Activated naive CD8-positive, alpha-beta T cell (primary cell): ENCODE measurements at regions not wholly inside any gene's neighbourhood (a gene's known extent, or its start where the extent isn't known, plus 50 kb on each side); places are given as distances from the start of the nearest gene placed in this dataset.

ENCODE experiments used
- H3K27ac Mint-ChIP-seq: one replicate; pipeline ENCODE4 v1.8.0; 2021; ENCODE audit warnings: mixed read lengths
- H3K27me3 Mint-ChIP-seq: one replicate; pipeline ENCODE4 v1.8.0; 2021; ENCODE audit warnings: mixed read lengths
- H3K36me3 Mint-ChIP-seq: one replicate; pipeline ENCODE4 v1.8.0; 2021; ENCODE audit warnings: mixed read lengths
- H3K4me1 Mint-ChIP-seq: one replicate; pipeline ENCODE4 v1.8.0; 2021; ENCODE audit warnings: low read depth, mixed read lengths
- H3K4me3 Mint-ChIP-seq: one replicate; pipeline ENCODE4 v1.8.0; 2021; ENCODE audit warnings: mild to moderate bottlenecking, mixed read lengths
- H3K9me3 Mint-ChIP-seq: one replicate; pipeline ENCODE4 v1.8.0; 2021; ENCODE audit warnings: low read depth, mixed read lengths

DNA sequence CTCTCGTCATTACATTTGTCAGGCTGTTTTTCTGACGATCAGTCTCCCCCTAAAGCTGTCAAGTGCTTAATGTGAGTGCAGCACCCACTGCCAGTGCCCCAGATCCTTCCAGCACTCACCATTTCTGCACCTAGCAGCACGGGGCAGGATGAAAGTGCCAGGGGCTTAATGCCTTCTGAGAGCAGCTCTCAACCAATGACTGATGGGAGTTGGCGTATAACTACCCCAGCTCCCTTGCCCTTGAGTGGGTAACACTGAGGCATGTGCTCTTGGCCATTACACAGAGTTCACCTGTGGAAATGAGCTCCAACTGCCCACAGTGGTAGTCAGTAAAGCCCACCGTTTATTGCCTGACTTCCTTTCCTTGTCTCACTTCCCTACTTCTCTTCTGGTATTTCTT lies 226.2 kb upstream of the BCOR start:
- Mint-ChIP-seq H3K4me1 (no peaks in the 10 kb centered on the region), H3K36me3 (no peaks in the 10 kb centered on the region), H3K27me3 (no peaks in the 10 kb centered on the region), H3K27ac (no peak overlapping the region), H3K9me3 (peaks cover 11% of the 10 kb centered on the region), H3K4me3 (no peak overlapping the region)

GRCh38 chrX:40320819-40321218 lies 223.1 kb upstream of the BCOR start:
- H3K4me3 Mint-ChIP-seq = no peak overlapping the region

DNA sequence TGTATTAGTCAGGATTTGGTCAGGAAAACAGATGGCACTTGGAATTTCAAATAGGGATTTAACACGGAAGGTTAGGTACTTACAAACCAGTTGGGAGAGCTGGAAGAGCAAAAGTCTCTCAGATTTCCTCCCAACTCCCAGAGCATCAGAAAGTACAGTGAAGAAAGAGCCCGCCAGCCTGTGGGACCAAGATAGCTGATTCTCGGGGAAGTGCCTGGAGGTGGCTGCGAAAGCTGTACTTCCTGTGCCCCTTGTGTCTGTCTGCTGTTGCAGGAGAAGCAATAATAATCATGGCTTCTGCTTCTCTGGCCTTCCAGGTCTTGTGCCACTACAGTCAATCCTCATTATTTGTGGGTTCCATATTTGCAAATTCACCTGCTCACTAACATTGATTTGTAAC lies 221.0 kb upstream of the BCOR start:
- peaks cover 18% of the 10 kb centered on the region for H3K9me3 Mint-ChIP-seq
- no peaks in the 10 kb centered on the region for H3K27me3 Mint-ChIP-seq
- H3K4me3 Mint-ChIP-seq = no peak overlapping the region
- peaks cover 4% of the 10 kb centered on the region for H3K36me3 Mint-ChIP-seq
- H3K4me1 Mint-ChIP-seq = no peaks in the 10 kb centered on the region
- H3K27ac Mint-ChIP-seq = no peak overlapping the region

More at GRCh38 chrX:40320819-40321218, 223.1 kb upstream of the BCOR start:
- no peaks in the 10 kb centered on the region for H3K27me3 Mint-ChIP-seq
- H3K9me3 Mint-ChIP-seq = peaks cover 17% of the 10 kb centered on the region
- peaks cover 4% of the 10 kb centered on the region for H3K36me3 Mint-ChIP-seq
- H3K4me1 Mint-ChIP-seq = no peaks in the 10 kb centered on the region
- no peak overlapping the region for H3K27ac Mint-ChIP-seq

GRCh38 chrX:40318076-40318475 lies 220.3 kb upstream of the BCOR start:
- no peaks in the 10 kb centered on the region for H3K4me1 Mint-ChIP-seq

GRCh38 chrX:40316502-40316901 lies 218.7 kb upstream of the BCOR start:
- Mint-ChIP-seq H3K27me3 (no peaks in the 10 kb centered on the region), H3K4me1 (no peaks in the 10 kb centered on the region), H3K9me3 (peaks cover 18% of the 10 kb centered on the region), H3K27ac (no peak overlapping the region), H3K36me3 (peaks cover 4% of the 10 kb centered on the region), H3K4me3 (no peak overlapping the region)

More at GRCh38 chrX:40318076-40318475, 220.3 kb upstream of the BCOR start:
- no peak overlapping the region for H3K4me3 Mint-ChIP-seq
- H3K9me3 Mint-ChIP-seq = peaks cover 18% of the 10 kb centered on the region
- no peaks in the 10 kb centered on the region for H3K27me3 Mint-ChIP-seq
- no peak overlapping the region for H3K27ac Mint-ChIP-seq
- H3K36me3 Mint-ChIP-seq = peaks cover 4% of the 10 kb centered on the region

- no peak overlapping the region for H3K27ac Mint-ChIP-seq
- no peak overlapping the region for H3K4me3 Mint-ChIP-seq
- H3K36me3 Mint-ChIP-seq = peaks cover 4% of the 10 kb centered on the region
- no peaks in the 10 kb centered on the region for H3K27me3 Mint-ChIP-seq
- H3K9me3 Mint-ChIP-seq = peaks cover 7% of the 10 kb centered on the region
- no peaks in the 10 kb centered on the region for H3K4me1 Mint-ChIP-seq
These were observed 216.3 kb upstream of the BCOR start for GRCh38 chrX:40314070-40314469.

DNA sequence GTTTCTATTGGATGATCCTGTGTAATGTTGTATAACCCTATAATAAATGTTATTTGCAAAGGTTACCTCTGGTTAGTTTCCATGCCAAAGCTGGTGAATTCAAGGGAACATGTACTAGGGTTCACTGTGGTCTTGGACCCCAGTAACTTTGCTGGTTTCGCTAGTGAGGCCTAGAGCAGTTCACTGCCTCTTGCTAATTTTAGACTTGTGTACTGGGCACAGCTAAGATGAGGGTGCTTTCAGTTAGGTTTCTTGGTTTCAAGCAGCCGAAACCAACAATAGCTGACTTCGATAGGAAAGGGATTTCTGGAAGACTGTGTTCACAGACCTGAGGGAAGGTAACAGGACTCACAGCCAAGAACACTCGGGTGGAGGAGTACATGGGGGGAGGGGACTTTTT lies 215.5 kb upstream of the BCOR start:
- Mint-ChIP-seq H3K27ac (no peak overlapping the region), H3K9me3 (peaks cover 7% of the 10 kb centered on the region), H3K36me3 (peaks cover 2% of the 10 kb centered on the region), H3K27me3 (no peaks in the 10 kb centered on the region), H3K4me1 (no peaks in the 10 kb centered on the region), H3K4me3 (no peak overlapping the region)

DNA sequence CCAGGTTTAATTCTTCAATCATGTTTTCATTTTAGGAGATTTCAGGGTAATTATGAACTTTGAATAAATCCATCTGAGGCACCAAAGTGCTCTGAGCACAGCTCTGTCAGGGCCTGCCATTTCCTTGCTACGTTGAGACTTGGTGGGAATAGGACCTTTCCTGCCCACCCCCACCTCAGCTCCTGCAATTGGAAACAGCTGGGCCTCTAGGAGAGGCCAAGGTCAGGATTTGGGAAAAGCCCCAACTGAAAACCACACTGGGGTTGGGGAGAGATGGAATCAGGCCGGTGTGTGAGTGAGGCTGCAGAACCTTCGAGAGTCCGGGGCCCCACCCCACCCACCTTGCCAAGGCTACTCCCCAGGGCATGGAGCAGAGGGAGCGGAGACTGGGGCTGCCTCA lies 212.7 kb upstream of the BCOR start:
- H3K36me3 Mint-ChIP-seq = no peaks in the 10 kb centered on the region
- no peaks in the 10 kb centered on the region for H3K4me1 Mint-ChIP-seq
- no peak overlapping the region for H3K27ac Mint-ChIP-seq
- no peaks in the 10 kb centered on the region for H3K27me3 Mint-ChIP-seq
- no peak overlapping the region for H3K4me3 Mint-ChIP-seq
- H3K9me3 Mint-ChIP-seq = no peaks in the 10 kb centered on the region

DNA sequence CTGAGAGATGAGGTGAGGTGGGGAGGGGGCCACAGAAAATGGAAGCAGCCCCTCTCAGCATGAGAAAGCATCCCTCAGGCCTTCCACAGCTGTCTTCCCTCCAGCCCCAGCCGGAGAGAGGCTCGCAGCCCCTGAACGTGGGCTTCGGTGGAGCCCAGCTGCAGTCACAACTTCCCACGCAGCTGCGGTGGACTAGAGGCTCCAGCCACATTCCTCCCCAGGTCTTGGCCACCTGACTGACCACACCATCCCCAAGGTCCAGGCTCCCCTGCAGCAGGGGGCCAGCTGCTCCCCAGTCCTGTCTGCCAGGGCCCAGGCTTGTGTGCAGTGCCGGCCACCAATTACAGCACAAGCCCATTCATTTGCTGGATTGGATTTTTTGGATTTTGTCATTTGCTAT lies 212.3 kb upstream of the BCOR start:
- H3K36me3 Mint-ChIP-seq = no peaks in the 10 kb centered on the region
- H3K4me1 Mint-ChIP-seq = no peaks in the 10 kb centered on the region
- H3K27me3 Mint-ChIP-seq = no peaks in the 10 kb centered on the region
- H3K9me3 Mint-ChIP-seq = no peaks in the 10 kb centered on the region
- no peak overlapping the region for H3K27ac Mint-ChIP-seq
- no peak overlapping the region for H3K4me3 Mint-ChIP-seq

GRCh38 chrX:40307871-40308270 lies 210.1 kb upstream of the BCOR start:
- no peaks in the 10 kb centered on the region for H3K36me3 Mint-ChIP-seq
- no peaks in the 10 kb centered on the region for H3K27me3 Mint-ChIP-seq
- H3K9me3 Mint-ChIP-seq = no peaks in the 10 kb centered on the region
- no peak overlapping the region for H3K4me3 Mint-ChIP-seq
- H3K27ac Mint-ChIP-seq = no peak overlapping the region
- H3K4me1 Mint-ChIP-seq = peaks cover 8% of the 10 kb centered on the region

- no peaks in the 10 kb centered on the region for H3K36me3 Mint-ChIP-seq
- no peaks in the 10 kb centered on the region for H3K27me3 Mint-ChIP-seq
- H3K9me3 Mint-ChIP-seq = no peaks in the 10 kb centered on the region
- no peak overlapping the region for H3K27ac Mint-ChIP-seq
- no peak overlapping the region for H3K4me3 Mint-ChIP-seq
- peaks cover 8% of the 10 kb centered on the region for H3K4me1 Mint-ChIP-seq
These were observed 206.4 kb upstream of the BCOR start for GRCh38 chrX:40304115-40304514.

- H3K27ac Mint-ChIP-seq = no peak overlapping the region
These were observed 205.7 kb upstream of the BCOR start for GRCh38 chrX:40303256-40304077.

DNA sequence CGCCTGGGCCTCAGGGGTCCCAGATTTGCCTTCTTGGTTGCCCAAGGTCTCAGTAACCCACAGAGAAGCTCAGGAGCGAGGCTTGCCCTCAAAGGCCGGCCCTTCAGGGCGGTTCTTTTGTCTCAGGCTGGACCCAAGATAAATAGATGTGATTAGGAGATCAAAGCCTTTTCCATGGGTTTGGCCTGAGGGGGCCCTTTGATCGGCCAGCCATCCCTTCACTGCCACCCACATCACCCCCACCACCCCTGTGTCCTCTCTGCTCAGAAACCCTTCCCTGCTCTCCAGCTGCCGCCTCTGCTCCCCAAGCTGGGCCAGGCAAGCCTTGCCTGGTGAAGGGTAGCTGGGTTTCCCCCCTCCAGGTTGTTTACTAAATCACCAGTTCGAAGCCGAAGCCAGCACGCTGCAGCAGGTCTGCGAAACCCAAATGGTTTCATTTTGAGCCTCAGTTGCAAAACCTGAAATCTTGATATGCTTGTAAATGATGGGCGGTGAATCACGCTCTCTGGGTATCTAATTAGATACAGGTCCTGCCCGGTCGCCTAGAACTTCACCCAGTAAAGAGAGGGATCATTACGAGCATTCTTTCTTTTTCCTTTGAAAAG lies 202.6 kb upstream of the BCOR start:
- H3K4me3 Mint-ChIP-seq = no peak overlapping the region
- H3K9me3 Mint-ChIP-seq = no peaks in the 10 kb centered on the region

More at GRCh38 chrX:40303256-40304077, 205.7 kb upstream of the BCOR start:
- Mint-ChIP-seq H3K4me1 (peaks cover 8% of the 10 kb centered on the region), H3K36me3 (no peaks in the 10 kb centered on the region), H3K9me3 (no peaks in the 10 kb centered on the region), H3K4me3 (peak overlapping the region; percentile 27), H3K27me3 (no peaks in the 10 kb centered on the region)

GRCh38 chrX:40299641-40300046 lies 201.9 kb upstream of the BCOR start:
- no peaks in the 10 kb centered on the region for H3K36me3 Mint-ChIP-seq
- no peaks in the 10 kb centered on the region for H3K27me3 Mint-ChIP-seq
- no peaks in the 10 kb centered on the region for H3K9me3 Mint-ChIP-seq
- no peak overlapping the region for H3K27ac Mint-ChIP-seq
- H3K4me3 Mint-ChIP-seq = no peak overlapping the region
- peaks cover 8% of the 10 kb centered on the region for H3K4me1 Mint-ChIP-seq

More for the DNA sequence above, 202.6 kb upstream of the BCOR start:
- no peak overlapping the region for H3K27ac Mint-ChIP-seq
- H3K36me3 Mint-ChIP-seq = no peaks in the 10 kb centered on the region
- H3K27me3 Mint-ChIP-seq = no peaks in the 10 kb centered on the region
- peaks cover 8% of the 10 kb centered on the region for H3K4me1 Mint-ChIP-seq

DNA sequence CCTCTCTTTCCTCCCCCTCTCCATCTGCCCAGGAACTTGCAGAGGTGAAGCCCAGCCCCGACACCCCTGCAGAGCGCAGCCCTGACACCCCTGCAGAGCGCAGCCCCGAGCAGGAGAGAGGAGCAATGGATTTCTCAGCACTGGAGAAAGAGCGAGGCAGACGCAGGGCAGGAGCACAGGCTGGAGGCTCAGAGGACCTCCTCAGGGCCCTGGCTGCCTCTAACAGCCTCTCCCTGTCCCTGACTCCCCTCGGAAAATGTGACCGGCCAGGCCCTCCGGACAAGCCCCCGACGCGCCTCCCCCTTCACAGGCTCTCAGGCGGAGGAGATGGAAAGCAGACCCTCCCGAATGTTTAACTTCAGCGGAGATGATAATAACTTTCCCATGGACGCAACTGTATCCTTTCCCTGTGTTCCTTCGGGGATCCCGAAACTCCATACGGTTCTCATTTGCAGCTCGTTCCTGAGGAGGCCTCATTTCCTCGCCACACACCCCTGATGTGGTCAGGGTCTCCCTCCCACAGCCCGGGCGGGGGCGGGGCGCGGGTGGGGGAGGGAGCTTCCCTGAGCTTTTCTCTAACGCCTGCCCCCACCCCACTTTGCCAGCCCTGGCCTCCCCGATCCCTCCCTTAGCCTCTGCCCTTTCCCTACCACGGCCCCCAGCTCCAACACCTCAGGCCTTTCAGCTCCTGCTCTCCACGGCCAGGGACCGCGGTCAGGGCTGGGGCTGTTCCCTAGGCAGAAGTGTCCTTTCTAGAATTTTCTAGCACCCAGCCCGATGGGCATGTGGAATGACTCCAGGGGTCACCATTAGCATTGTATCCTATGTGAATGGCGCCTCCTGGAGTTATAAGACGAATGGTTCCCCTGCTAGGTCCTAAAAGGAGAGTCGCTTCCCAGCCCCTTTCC lies 201.1 kb upstream of the BCOR start:
- H3K4me3 Mint-ChIP-seq = no peak overlapping the region
- H3K9me3 Mint-ChIP-seq = no peaks in the 10 kb centered on the region
- no peaks in the 10 kb centered on the region for H3K36me3 Mint-ChIP-seq
- no peak overlapping the region for H3K27ac Mint-ChIP-seq
- peaks cover 5% of the 10 kb centered on the region for H3K4me1 Mint-ChIP-seq
- no peaks in the 10 kb centered on the region for H3K27me3 Mint-ChIP-seq
